Neural progenitor cell (in vitro differentiated cells): ENCODE measurements at regions not wholly inside any gene's neighbourhood (a gene's known extent, or its start where the extent isn't known, plus 50 kb on each side); places are given as distances from the start of the nearest gene placed in this dataset.

Source experiments
- DNase-seq: peaks from one replicate; pipeline ENCODE4 v3.0.0-alpha.2; 2016; ENCODE audit warnings: low spot score
- H2AFZ ChIP-seq: fragments of 200-600 bp; sonication (generic); replicated peaks from 2 replicates; pipeline ENCODE4 v1.6.1; 2016; ENCODE audit warnings: antibody characterized with exemption
- H3F3A ChIP-seq: fragments of 200-600 bp; sonication (generic); 2 replicates; pipeline ENCODE4 v1.6.1; 2016; ENCODE audit warnings: antibody characterized with exemption, low read depth
- H3K27ac ChIP-seq: fragments of 200-600 bp; sonication (generic); 2 replicates; pipeline ENCODE4 v1.5.1; 2016; ENCODE audit warnings: mild to moderate bottlenecking
- H3K27me3 ChIP-seq: fragments of 200-600 bp; sonication (generic); 2 replicates; pipeline ENCODE4 v1.6.1; 2016; ENCODE audit warnings: mild to moderate bottlenecking, moderate library complexity
- H3K36me3 ChIP-seq: fragments of 200-600 bp; sonication (generic); 2 replicates; pipeline ENCODE4 v1.5.1; 2016
- H3K4me1 ChIP-seq: fragments of 200-600 bp; sonication (generic); 2 replicates; pipeline ENCODE4 v1.6.1; 2016; ENCODE audit warnings: mixed run types
- H3K4me2 ChIP-seq: fragments of 200-600 bp; sonication (generic); 2 replicates; pipeline ENCODE4 v1.6.1; 2016
- H3K4me3 ChIP-seq: fragments of 200-600 bp; sonication (generic); 2 replicates; pipeline ENCODE4 v1.5.1; 2016
- H3K79me2 ChIP-seq: fragments of 200-600 bp; sonication (generic); 2 replicates; pipeline ENCODE4 v1.6.1; 2016; ENCODE audit warnings: low read depth
- H3K9ac ChIP-seq: fragments of 200-600 bp; sonication (generic); 2 replicates; pipeline ENCODE4 v1.6.1; 2016
- H3K9me3 ChIP-seq: fragments of 200-600 bp; sonication (generic); 2 replicates; pipeline ENCODE4 v1.5.1; 2016; ENCODE audit warnings: low read depth
- H4K20me1 ChIP-seq: fragments of 200-600 bp; sonication (generic); 2 replicates; pipeline ENCODE4 v1.6.1; 2016; ENCODE audit warnings: low read depth
- H3K27ac Mint-ChIP-seq: 3 replicates; pipeline ENCODE4 v1.8.0; 2021; ENCODE audit warnings: mixed read lengths
- H3K27me3 Mint-ChIP-seq: 2 replicates; pipeline ENCODE4 v1.8.0; 2022; ENCODE audit warnings: low read depth, mild to moderate bottlenecking, inconsistent platforms, moderate library complexity, mixed read lengths; ENCODE audit not compliant: insufficient read depth
- H3K36me3 Mint-ChIP-seq: 3 replicates; pipeline ENCODE4 v1.8.0; 2021; ENCODE audit warnings: mixed read lengths
- H3K4me1 Mint-ChIP-seq: 3 replicates; pipeline ENCODE4 v1.8.0; 2021; ENCODE audit warnings: mixed read lengths
- H3K4me3 Mint-ChIP-seq: 3 replicates; pipeline ENCODE4 v1.8.0; 2021; ENCODE audit warnings: mild to moderate bottlenecking, moderate library complexity, mixed read lengths
- H3K9me3 Mint-ChIP-seq: 3 replicates; pipeline ENCODE4 v1.8.0; 2020; ENCODE audit warnings: mixed read lengths
- CTCF ChIP-seq: fragments of 200-600 bp; sonication (generic); IDR thresholded peaks from 2 replicates; pipeline ENCODE4 v1.5.1; 2017; ENCODE audit warnings: antibody characterized with exemption, mild to moderate bottlenecking
- EZH2 ChIP-seq: fragments of 200-600 bp; sonication (generic); IDR thresholded peaks from 2 replicates; pipeline ENCODE4 v1.6.1; 2017; ENCODE audit warnings: antibody characterized with exemption, mild to moderate bottlenecking, moderate library complexity
- EZH2phosphoT487 ChIP-seq: fragments of 200-600 bp; sonication (generic); IDR thresholded peaks from 2 replicates; pipeline ENCODE4 v1.6.1; 2017; ENCODE audit warnings: antibody characterized with exemption

DNA sequence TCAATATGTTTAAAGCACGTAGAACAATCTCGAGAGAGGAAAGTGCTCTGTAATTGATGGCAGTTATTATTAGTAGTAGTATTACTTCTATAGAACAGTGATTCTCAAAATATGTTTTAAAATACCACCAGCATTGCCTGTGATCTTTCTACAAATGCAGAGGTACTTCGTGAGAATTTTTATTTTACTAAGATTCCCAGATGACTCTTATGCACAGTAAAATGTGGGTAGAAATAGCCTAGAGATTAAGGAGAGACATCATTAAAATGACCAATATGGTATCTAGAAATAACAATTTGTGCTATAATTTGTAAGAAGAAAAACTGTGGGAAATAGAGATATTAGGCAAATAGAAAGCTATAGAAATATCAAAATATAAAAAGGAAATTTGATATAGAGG is 157.9 kb downstream of the SUCNR1 start:
- Histone ChIP-seq H3K4me2 (no peak overlapping the region), H3K9ac (no peak overlapping the region), H4K20me1 (no peaks in the 10 kb centered on the region), H3K4me1 (no peaks in the 10 kb centered on the region), H3K4me3 (no peak overlapping the region), H3K27ac (no peak overlapping the region), H3K79me2 (no peaks in the 10 kb centered on the region), H3K36me3 (no peaks in the 10 kb centered on the region), H2AFZ (no peak overlapping the region), H3K9me3 (peaks cover 7% of the 10 kb centered on the region), H3K27me3 (no peaks in the 10 kb centered on the region), H3F3A (no peaks in the 10 kb centered on the region)
- DNase-seq: no peak
- no peaks in the 10 kb centered on the region for H3K4me1 Mint-ChIP-seq
- no peak overlapping the region for H3K27ac Mint-ChIP-seq
- H3K27me3 Mint-ChIP-seq: no peaks in the 10 kb centered on the region
- peaks cover 12% of the 10 kb centered on the region for H3K9me3 Mint-ChIP-seq
- no peaks in the 10 kb centered on the region for H3K36me3 Mint-ChIP-seq
- TF ChIP-seq CTCF (no peak), EZH2phosphoT487 (no peak), EZH2 (no peak)
- H3K4me3 Mint-ChIP-seq: no peak overlapping the region

GRCh38 chr3:152037297-152037696 is 163.9 kb downstream of the SUCNR1 start:
- no peak for TF ChIP-seq EZH2phosphoT487
- no peak for TF ChIP-seq CTCF
- no peak for TF ChIP-seq EZH2
- no peaks in the 10 kb centered on the region for H3K27me3 Mint-ChIP-seq
- no peaks in the 10 kb centered on the region for H3K27me3 ChIP-seq
- no peaks in the 10 kb centered on the region for H3K4me1 Mint-ChIP-seq
- H3K27ac Mint-ChIP-seq: no peak overlapping the region
- no peaks in the 10 kb centered on the region for H3F3A ChIP-seq
- no peaks in the 10 kb centered on the region for H3K79me2 ChIP-seq
- H3K4me3 ChIP-seq: no peak overlapping the region
- H3K9ac ChIP-seq: no peak overlapping the region
- peaks cover 22% of the 10 kb centered on the region for H3K9me3 Mint-ChIP-seq
- no peak overlapping the region for H3K27ac ChIP-seq
- no peak for DNase-seq
- no peaks in the 10 kb centered on the region for H3K4me1 ChIP-seq
- H3K4me2 ChIP-seq: no peak overlapping the region
- H2AFZ ChIP-seq: no peak overlapping the region
- H4K20me1 ChIP-seq: no peaks in the 10 kb centered on the region
- peaks cover 15% of the 10 kb centered on the region for H3K9me3 ChIP-seq
- H3K36me3 Mint-ChIP-seq: no peaks in the 10 kb centered on the region
- H3K4me3 Mint-ChIP-seq: no peak overlapping the region
- H3K36me3 ChIP-seq: no peaks in the 10 kb centered on the region

- H3K27ac Mint-ChIP-seq: no peak overlapping the region
- no peaks in the 10 kb centered on the region for H3K36me3 Mint-ChIP-seq
- no peak for DNase-seq
- no peaks in the 10 kb centered on the region for H3K79me2 ChIP-seq
- H3K4me2 ChIP-seq: no peak overlapping the region
- H3K4me3 Mint-ChIP-seq: no peak overlapping the region
- H3K36me3 ChIP-seq: no peaks in the 10 kb centered on the region
- H3K9me3 Mint-ChIP-seq: peaks cover 22% of the 10 kb centered on the region
- H3K9me3 ChIP-seq: peaks cover 15% of the 10 kb centered on the region
- H3K27ac ChIP-seq: no peak overlapping the region
- H3K4me1 ChIP-seq: no peaks in the 10 kb centered on the region
- TF ChIP-seq EZH2phosphoT487: no peak
- no peak for TF ChIP-seq EZH2
- no peak for TF ChIP-seq CTCF
- no peaks in the 10 kb centered on the region for H3K27me3 Mint-ChIP-seq
- no peak overlapping the region for H3K9ac ChIP-seq
- H4K20me1 ChIP-seq: no peaks in the 10 kb centered on the region
- no peaks in the 10 kb centered on the region for H3K4me1 Mint-ChIP-seq
- no peak overlapping the region for H3K4me3 ChIP-seq
- no peak overlapping the region for H2AFZ ChIP-seq
- H3F3A ChIP-seq: no peaks in the 10 kb centered on the region
- H3K27me3 ChIP-seq: no peaks in the 10 kb centered on the region
These were observed 164.5 kb downstream of the SUCNR1 start for GRCh38 chr3:152037953-152038352.

- Histone ChIP-seq H3K4me3 (no peak overlapping the region), H4K20me1 (no peaks in the 10 kb centered on the region), H3K79me2 (no peaks in the 10 kb centered on the region), H3K27ac (no peak overlapping the region), H2AFZ (no peak overlapping the region), H3K27me3 (no peaks in the 10 kb centered on the region), H3K4me1 (no peaks in the 10 kb centered on the region), H3K9ac (no peak overlapping the region), H3F3A (no peaks in the 10 kb centered on the region), H3K36me3 (no peaks in the 10 kb centered on the region), H3K4me2 (no peak overlapping the region), H3K9me3 (peaks cover 13% of the 10 kb centered on the region)
- H3K9me3 Mint-ChIP-seq: peaks cover 22% of the 10 kb centered on the region
- TF ChIP-seq EZH2phosphoT487 (no peak), CTCF (no peak), EZH2 (no peak)
- H3K4me3 Mint-ChIP-seq: no peak overlapping the region
- H3K27me3 Mint-ChIP-seq: no peaks in the 10 kb centered on the region
- DNase-seq: no peak
- H3K4me1 Mint-ChIP-seq: no peaks in the 10 kb centered on the region
- no peak overlapping the region for H3K27ac Mint-ChIP-seq
- H3K36me3 Mint-ChIP-seq: no peaks in the 10 kb centered on the region
These were observed 165.0 kb downstream of the SUCNR1 start for GRCh38 chr3:152038490-152038889.
